ENCODE measurements at regions not wholly inside any gene's neighbourhood (a gene's known extent, or its start where the extent isn't known, plus 50 kb on each side); places are given as distances from the start of the nearest gene placed in this dataset.
"Not testable (repeated sequence)": the region's sequence is repeated elsewhere in the genome, so short reads cannot be mapped to it uniquely, and the experiment has no call there.

DNA sequence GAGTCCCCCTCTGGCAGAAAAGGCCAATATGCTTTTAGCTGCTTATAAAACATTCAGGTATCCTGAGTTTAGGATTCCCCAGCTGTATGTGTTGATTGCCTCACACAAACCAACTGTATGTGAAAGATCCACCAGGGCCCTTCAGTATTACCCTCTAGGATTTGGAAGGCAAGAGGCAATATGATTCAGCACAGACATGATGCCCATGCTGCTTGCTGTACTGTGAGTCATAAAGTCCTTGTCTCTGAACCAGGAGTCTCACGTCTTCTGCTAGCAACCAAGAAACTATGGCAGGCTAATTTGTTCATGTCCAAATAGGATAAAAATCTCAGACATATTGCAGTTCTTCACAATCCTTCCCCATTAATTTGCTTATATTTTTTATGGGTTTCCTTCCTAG is 789.2 kb upstream of the SLC35B3 start:
- H4K5ac ChIP-seq (ENCODE audit: insufficient read length, low read depth, low read length) = no peak overlapping the region
- H3K4ac ChIP-seq (ENCODE audit: low read depth, low read length) = no peak overlapping the region
- H4K91ac ChIP-seq (ENCODE audit: insufficient read length, low read depth, low read length) = no peak overlapping the region
- no peak overlapping the region for H2BK12ac ChIP-seq (ENCODE audit: insufficient read length, low read depth, low read length)
- H3K4me1 Mint-ChIP-seq = no peaks in the 10 kb centered on the region
- no peak overlapping the region for H4K8ac ChIP-seq (replicated peaks; ENCODE audit: insufficient read length, low read depth, low read length)
- no peaks in the 10 kb centered on the region for H3K9me3 ChIP-seq (ENCODE audit: control insufficient read depth, low read depth, low read length)
- peaks cover 0 to 6% (median 6%) of the 10 kb centered on the region in 3 experiments; a peak in 2 of 7 replicates for H3K36me3 Mint-ChIP-seq (ENCODE audit: insufficient read depth in 1 of 3, low read depth in 3 of 3)
- peaks cover 3 to 9% of the 10 kb centered on the region in 2 experiments; a peak in 3 of 5 replicates for H3K9me3 Mint-ChIP-seq
- no peaks in the 10 kb centered on the region for H3K23me2 ChIP-seq (ENCODE audit: insufficient read length, low read depth, low read length, poor library complexity, severe bottlenecking)
- no peaks in the 10 kb centered on the region for H3K27me3 ChIP-seq (ENCODE audit: insufficient read depth, low read length)
- no peak overlapping the region for H2BK20ac ChIP-seq (ENCODE audit: low read depth, low read length, poor library complexity, severe bottlenecking)
- H2BK5ac ChIP-seq (ENCODE audit: insufficient read length, low read length) = no peak overlapping the region
- H3K79me2 ChIP-seq (ENCODE audit: insufficient read depth, low read length) = no peaks in the 10 kb centered on the region
- no peak for DNase-seq
- H2AK5ac ChIP-seq (ENCODE audit: insufficient read length, low read length) = no peak overlapping the region
- no peak overlapping the region for H2AFZ ChIP-seq (ENCODE audit: low read length)
- H3K79me1 ChIP-seq (ENCODE audit: insufficient read depth, low read depth, low read length, poor library complexity, severe bottlenecking) = no peaks in the 10 kb centered on the region
- H4K20me1 ChIP-seq (ENCODE audit: control insufficient read depth, insufficient read depth, insufficient read length) = no peaks in the 10 kb centered on the region
- H3K18ac ChIP-seq (ENCODE audit: insufficient read length, low read depth, low read length) = no peak overlapping the region
- WGBS (ENCODE audit: extremely low coverage, insufficient read length, low lambda C conversion rate) = no CpG with 5 or more reads among the region's 1 CpG
- H2BK15ac ChIP-seq (ENCODE audit: low read depth, low read length) = no peak overlapping the region
- TF ChIP-seq, protein P1, sequence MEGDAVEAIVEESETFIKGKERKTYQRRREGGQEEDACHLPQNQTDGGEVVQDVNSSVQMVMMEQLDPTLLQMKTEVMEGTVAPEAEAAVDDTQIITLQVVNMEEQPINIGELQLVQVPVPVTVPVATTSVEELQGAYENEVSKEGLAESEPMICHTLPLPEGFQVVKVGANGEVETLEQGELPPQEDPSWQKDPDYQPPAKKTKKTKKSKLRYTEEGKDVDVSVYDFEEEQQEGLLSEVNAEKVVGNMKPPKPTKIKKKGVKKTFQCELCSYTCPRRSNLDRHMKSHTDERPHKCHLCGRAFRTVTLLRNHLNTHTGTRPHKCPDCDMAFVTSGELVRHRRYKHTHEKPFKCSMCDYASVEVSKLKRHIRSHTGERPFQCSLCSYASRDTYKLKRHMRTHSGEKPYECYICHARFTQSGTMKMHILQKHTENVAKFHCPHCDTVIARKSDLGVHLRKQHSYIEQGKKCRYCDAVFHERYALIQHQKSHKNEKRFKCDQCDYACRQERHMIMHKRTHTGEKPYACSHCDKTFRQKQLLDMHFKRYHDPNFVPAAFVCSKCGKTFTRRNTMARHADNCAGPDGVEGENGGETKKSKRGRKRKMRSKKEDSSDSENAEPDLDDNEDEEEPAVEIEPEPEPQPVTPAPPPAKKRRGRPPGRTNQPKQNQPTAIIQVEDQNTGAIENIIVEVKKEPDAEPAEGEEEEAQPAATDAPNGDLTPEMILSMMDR (conservative IDR thresholded peaks at IDR 0.05) = no peak
- no peak overlapping the region for H3K4me2 ChIP-seq (ENCODE audit: insufficient read depth, insufficient read length, low read length)
- H3K9ac ChIP-seq (ENCODE audit: extremely low read depth, insufficient read length, low read length) = no peak overlapping the region
- H3K14ac ChIP-seq (ENCODE audit: insufficient read depth, low read length) = no peak overlapping the region
- H3K4me1 ChIP-seq (ENCODE audit: insufficient read depth, low read length) = no peaks in the 10 kb centered on the region
- H3K27ac ChIP-seq (ENCODE audit: insufficient read length, low read depth, low read length) = no peak overlapping the region
- no peak overlapping the region for H3K27ac Mint-ChIP-seq
- H3K27me3 Mint-ChIP-seq (ENCODE audit: low read depth) = no peaks in the 10 kb centered on the region
- no peak overlapping the region for H3K23ac ChIP-seq (ENCODE audit: insufficient read length, low read depth, low read length)
- H3K4me3 Mint-ChIP-seq = no peak overlapping the region
- H3T11ph ChIP-seq (ENCODE audit: low read length) = no peak overlapping the region
- no peak overlapping the region for H3K56ac ChIP-seq (ENCODE audit: insufficient read length, low read depth, low read length)
- no peak overlapping the region for H2BK120ac ChIP-seq (ENCODE audit: low read depth, low read length, poor library complexity, severe bottlenecking)

DNA sequence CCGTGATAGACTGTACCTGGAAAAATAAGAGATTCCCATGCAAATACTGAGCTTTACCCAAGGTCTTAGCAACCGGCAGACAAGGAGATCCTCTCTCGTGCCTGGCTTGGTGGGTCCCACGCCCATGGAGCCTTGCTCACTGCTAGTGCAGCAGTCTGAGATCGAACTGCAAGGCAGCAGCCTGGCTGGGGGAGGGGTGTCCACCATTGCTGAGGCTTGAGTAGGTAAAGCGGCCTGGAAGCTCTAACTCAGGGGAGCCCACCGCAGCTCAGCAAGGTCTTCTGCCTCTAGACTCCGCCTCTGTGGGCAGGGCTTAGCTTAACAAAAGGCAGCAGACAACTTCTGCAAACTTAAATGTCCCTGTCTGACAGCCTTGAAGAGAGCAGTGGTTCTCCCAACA is 778.4 kb upstream of the SLC35B3 start:
- H2BK12ac ChIP-seq (ENCODE audit: insufficient read length, low read depth, low read length); H4K8ac ChIP-seq (replicated peaks; ENCODE audit: insufficient read length, low read depth, low read length); H3K18ac ChIP-seq (ENCODE audit: insufficient read length, low read depth, low read length); H2BK15ac ChIP-seq (ENCODE audit: low read depth, low read length); H2AK5ac ChIP-seq (ENCODE audit: insufficient read length, low read length); H3K4me1 ChIP-seq (ENCODE audit: insufficient read depth, low read length); H3K36me3 Mint-ChIP-seq (ENCODE audit: insufficient read depth in 1 of 3, low read depth in 3 of 3); H3K27ac ChIP-seq (ENCODE audit: insufficient read length, low read depth, low read length); H3K14ac ChIP-seq (ENCODE audit: insufficient read depth, low read length); H3K56ac ChIP-seq (ENCODE audit: insufficient read length, low read depth, low read length); H3K27me3 ChIP-seq (ENCODE audit: insufficient read depth, low read length); H4K20me1 ChIP-seq (ENCODE audit: control insufficient read depth, insufficient read depth, insufficient read length); H3K27ac Mint-ChIP-seq; H2BK120ac ChIP-seq (ENCODE audit: low read depth, low read length, poor library complexity, severe bottlenecking); H3K27me3 Mint-ChIP-seq (ENCODE audit: low read depth); H3T11ph ChIP-seq (ENCODE audit: low read length); H3K9me3 ChIP-seq (ENCODE audit: control insufficient read depth, low read depth, low read length); DNase-seq; H3K4me1 Mint-ChIP-seq; H3K79me2 ChIP-seq (ENCODE audit: insufficient read depth, low read length); H3K4me2 ChIP-seq (ENCODE audit: insufficient read depth, insufficient read length, low read length); H4K91ac ChIP-seq (ENCODE audit: insufficient read length, low read depth, low read length); H2AFZ ChIP-seq (ENCODE audit: low read length); H3K4me3 Mint-ChIP-seq; H2BK20ac ChIP-seq (ENCODE audit: low read depth, low read length, poor library complexity, severe bottlenecking); H3K9ac ChIP-seq (ENCODE audit: extremely low read depth, insufficient read length, low read length); H2BK5ac ChIP-seq (ENCODE audit: insufficient read length, low read length); H3K23me2 ChIP-seq (ENCODE audit: insufficient read length, low read depth, low read length, poor library complexity, severe bottlenecking); H3K79me1 ChIP-seq (ENCODE audit: insufficient read depth, low read depth, low read length, poor library complexity, severe bottlenecking); H3K23ac ChIP-seq (ENCODE audit: insufficient read length, low read depth, low read length); H4K5ac ChIP-seq (ENCODE audit: insufficient read length, low read depth, low read length); H3K4ac ChIP-seq (ENCODE audit: low read depth, low read length): not testable (repeated sequence)
- H3K9me3 Mint-ChIP-seq = peaks cover 5 to 21% of the 10 kb centered on the region in 2 experiments
- no CpG with 5 or more reads among the region's 8 CpGs for WGBS (ENCODE audit: extremely low coverage, insufficient read length, low lambda C conversion rate)

Data from H9 (cell line).